ENCODE measurements at regions not wholly inside any gene's neighbourhood (a gene's known extent, or its start where the extent isn't known, plus 50 kb on each side); places are given as distances from the start of the nearest gene placed in this dataset.

GRCh38 chr10:89926736-89927135, 225.3 kb downstream of the KIF20B start:
- H3K4me3 Mint-ChIP-seq = no peak overlapping the region
- POLR2A ChIA-PET = no interaction called here
- H3K27me3 Mint-ChIP-seq = peaks cover 0 to 12% (median 0%) of the 10 kb centered on the region in 5 donors
- H3K27ac Mint-ChIP-seq = no peak overlapping the region
- no peaks in the 10 kb centered on the region for H3K36me3 Mint-ChIP-seq
- peaks cover 0 to 5% (median 0%) of the 10 kb centered on the region in 9 donors for H3K9me3 Mint-ChIP-seq
- H3K4me1 Mint-ChIP-seq = no peaks in the 10 kb centered on the region
- DNase-seq = no peak
- ATAC-seq = no peak

DNA sequence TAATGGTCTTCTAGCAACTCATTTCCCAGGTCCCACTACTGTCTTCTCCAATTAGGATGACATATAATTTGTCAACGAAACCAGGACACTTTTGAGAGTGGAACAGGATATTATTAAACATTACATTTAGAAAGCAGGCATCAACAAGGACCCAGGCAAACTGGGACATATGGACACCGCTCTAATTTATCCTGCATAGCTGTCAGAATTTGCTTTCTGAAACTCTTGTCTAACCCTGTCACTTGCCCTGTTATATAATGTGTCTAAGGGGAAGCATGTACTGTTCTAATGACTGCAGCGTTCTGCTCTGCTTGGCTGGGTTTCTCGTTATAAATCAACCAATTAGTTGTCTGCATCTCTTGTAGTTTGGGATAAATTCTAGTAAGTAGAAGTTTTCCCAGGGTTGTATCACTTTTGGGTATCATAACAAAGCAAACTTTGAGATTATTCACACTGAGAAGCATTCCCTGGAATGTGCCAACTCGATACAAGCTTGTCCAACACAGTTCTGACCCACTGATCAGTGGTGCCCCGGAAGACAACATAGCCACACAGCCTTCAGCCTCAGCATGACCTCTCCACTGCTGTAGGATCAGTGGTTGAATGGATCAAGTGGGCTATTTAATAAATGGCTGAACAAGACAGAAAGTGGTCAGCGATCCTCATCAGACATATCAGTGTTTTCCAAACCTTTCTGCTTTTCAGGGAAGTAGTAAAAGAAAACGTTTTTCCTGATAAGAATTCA, 228.1 kb downstream of the KIF20B start:
- Mint-ChIP-seq H3K36me3 (no peaks in the 10 kb centered on the region), H3K27me3 (peaks cover 0 to 18% (median 2%) of the 10 kb centered on the region in 5 donors), H3K27ac (no peak overlapping the region), H3K4me1 (no peaks in the 10 kb centered on the region), H3K4me3 (no peak overlapping the region), H3K9me3 (peaks cover 0 to 7% (median 0%) of the 10 kb centered on the region in 9 donors)
- DNase-seq (no peak), ATAC-seq (no peak)
- POLR2A ChIA-PET = no interaction called here

DNA sequence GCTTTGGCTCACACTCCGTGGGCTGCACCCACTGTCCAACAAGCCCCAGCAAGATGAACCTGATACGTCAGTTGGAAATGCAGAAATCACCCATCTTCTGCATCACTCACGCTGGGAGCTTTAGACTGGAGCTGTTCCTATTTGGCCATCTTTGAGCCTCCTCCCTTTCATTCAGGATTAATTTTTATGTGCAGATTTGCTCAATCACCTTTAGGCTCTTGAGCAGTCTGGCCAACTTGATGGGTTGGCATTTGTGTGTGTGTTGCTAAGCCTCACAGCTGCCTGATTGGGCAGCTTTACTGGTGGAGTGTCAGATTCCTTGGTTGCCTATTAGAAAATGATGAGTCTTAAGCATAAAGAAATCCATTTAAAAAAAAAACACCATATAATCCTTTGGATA, 236.1 kb downstream of the KIF20B start:
- peaks cover 0 to 5% (median 0%) of the 10 kb centered on the region in 3 donors for H3K36me3 Mint-ChIP-seq
- H3K4me3 Mint-ChIP-seq = no peak overlapping the region
- no peak for ATAC-seq
- H3K4me1 Mint-ChIP-seq = no peaks in the 10 kb centered on the region
- POLR2A ChIA-PET = no interaction called here
- no peak overlapping the region for H3K27ac Mint-ChIP-seq
- DNase-seq = no peak
- H3K9me3 Mint-ChIP-seq = peaks cover 0 to 20% (median 5%) of the 10 kb centered on the region in 9 donors
- peaks cover 6 to 20% (median 9%) of the 10 kb centered on the region in 5 donors for H3K27me3 Mint-ChIP-seq

- no peak overlapping the region for H3K27ac Mint-ChIP-seq
- H3K27me3 Mint-ChIP-seq = peaks cover 5 to 21% (median 9%) of the 10 kb centered on the region in 5 donors
- DNase-seq = no peak
- peaks cover 0 to 4% (median under 1%) of the 10 kb centered on the region in 4 donors for H3K4me1 Mint-ChIP-seq
- H3K4me3 Mint-ChIP-seq = no peak overlapping the region
- H3K9me3 Mint-ChIP-seq = peaks cover 0 to 13% (median 3%) of the 10 kb centered on the region in 9 donors
- POLR2A ChIA-PET = no interaction called here
- no peak for ATAC-seq
- peaks cover 0 to 5% (median 0%) of the 10 kb centered on the region in 3 donors for H3K36me3 Mint-ChIP-seq
Observed at GRCh38 chr10:89940076-89940475, 238.7 kb downstream of the KIF20B start.

DNA sequence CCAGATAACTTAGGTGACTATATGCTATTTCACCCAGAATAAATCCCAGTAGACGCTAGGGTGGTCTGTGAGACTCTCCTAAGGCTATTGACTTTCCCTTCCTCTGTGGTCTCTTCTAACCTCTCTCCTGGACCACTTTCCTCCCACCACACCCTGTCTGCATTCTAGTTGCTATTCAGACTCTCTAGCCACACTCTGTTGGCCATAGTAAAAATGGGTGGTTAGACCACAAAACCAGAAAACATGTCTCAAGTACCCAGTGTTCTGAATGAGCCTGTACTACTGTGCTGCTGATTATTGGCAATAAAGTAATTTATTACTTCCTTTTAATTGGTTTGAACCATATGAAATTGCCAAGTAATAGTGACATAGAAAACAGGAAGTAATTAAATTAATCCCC, 240.8 kb downstream of the KIF20B start:
- Mint-ChIP-seq H3K27me3 (peaks cover 0 to 11% (median 5%) of the 10 kb centered on the region in 5 donors), H3K27ac (no peak overlapping the region), H3K4me1 (peaks cover 2 to 12% (median 7%) of the 10 kb centered on the region in 4 donors), H3K9me3 (peaks cover 0 to under 1% (median 0%) of the 10 kb centered on the region in 9 donors), H3K4me3 (no peak overlapping the region), H3K36me3 (no peaks in the 10 kb centered on the region)
- ATAC-seq (no peak), DNase-seq (no peak)
- POLR2A ChIA-PET = no interaction called here

DNA sequence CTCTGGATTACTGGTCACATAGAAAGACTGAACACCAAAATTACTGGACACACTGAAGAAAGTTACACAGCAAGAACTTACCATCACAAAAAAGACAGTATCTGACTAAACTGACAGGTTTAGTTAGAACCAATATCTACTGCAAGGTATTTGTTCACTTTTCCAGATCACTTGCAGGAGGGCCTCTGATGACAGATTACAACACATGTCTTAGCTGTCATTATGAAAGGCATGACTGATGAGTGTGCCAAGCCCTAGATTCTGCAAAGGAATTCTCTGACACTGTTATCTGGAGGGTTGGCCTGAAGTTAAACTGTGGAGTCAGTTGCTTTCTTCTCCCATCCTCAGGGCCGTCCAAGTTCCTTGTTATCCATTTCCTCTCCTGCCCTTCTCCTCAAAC, 242.7 kb downstream of the KIF20B start:
- Mint-ChIP-seq H3K4me1 (peaks cover 2 to 12% (median 7%) of the 10 kb centered on the region in 4 donors), H3K27me3 (peaks cover 0 to 11% (median 4%) of the 10 kb centered on the region in 5 donors), H3K9me3 (peaks cover 0 to 18% (median 5%) of the 10 kb centered on the region in 9 donors), H3K27ac (no peak overlapping the region), H3K4me3 (no peak overlapping the region), H3K36me3 (peaks cover 0 to 7% (median 0%) of the 10 kb centered on the region in 3 donors)
- DNase-seq (no peak), ATAC-seq (no peak)
- POLR2A ChIA-PET = no interaction called here

DNA sequence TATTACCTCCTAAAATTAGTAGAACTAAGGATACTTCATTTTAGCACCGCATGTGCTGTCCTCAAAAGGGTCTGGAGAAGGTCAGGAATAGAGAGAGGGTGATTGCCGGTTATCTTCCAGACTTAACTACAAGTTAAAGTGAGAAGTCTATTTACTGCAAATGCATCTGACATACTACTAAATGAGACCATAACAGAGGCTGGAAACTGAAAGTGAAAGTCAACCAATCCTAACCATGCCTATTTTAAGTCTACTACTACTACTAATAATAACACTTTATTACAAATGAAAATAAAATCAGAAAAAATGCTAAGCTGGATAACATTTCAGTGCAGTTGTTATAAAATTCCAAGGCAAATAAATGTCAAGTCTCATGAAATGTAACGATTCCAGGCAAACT, 244.7 kb downstream of the KIF20B start:
- ATAC-seq (no peak), DNase-seq (no peak)
- POLR2A ChIA-PET = no interaction called here
- Mint-ChIP-seq H3K4me1 (peaks cover 2 to 12% (median 7%) of the 10 kb centered on the region in 4 donors), H3K4me3 (peak overlapping the region in 5 of 10 donors; percentile 15 to 24 (median 21)), H3K36me3 (peaks cover 0 to 7% (median 0%) of the 10 kb centered on the region in 3 donors), H3K27me3 (peaks cover 0 to 11% (median 2%) of the 10 kb centered on the region in 5 donors), H3K27ac (peak overlapping the region in 1 of 10 donors; percentile 56), H3K9me3 (peaks cover 0 to 18% (median 5%) of the 10 kb centered on the region in 9 donors)

GRCh38 chr10:89949496-89949895, 248.1 kb downstream of the KIF20B start:
- Mint-ChIP-seq H3K4me1 (peaks cover 0 to 12% (median 6%) of the 10 kb centered on the region in 4 donors), H3K27me3 (peaks cover 0 to 9% (median 3%) of the 10 kb centered on the region in 5 donors), H3K27ac (no peak overlapping the region), H3K9me3 (peaks cover 0 to 18% (median 5%) of the 10 kb centered on the region in 9 donors), H3K4me3 (no peak overlapping the region), H3K36me3 (peaks cover 0 to 7% (median 0%) of the 10 kb centered on the region in 3 donors)
- no peak for ATAC-seq
- no peak for DNase-seq
- POLR2A ChIA-PET = no interaction called here

GRCh38 chr10:89952325-89952724, 250.9 kb downstream of the KIF20B start:
- Mint-ChIP-seq H3K4me1 (no peaks in the 10 kb centered on the region), H3K4me3 (no peak overlapping the region), H3K27me3 (peaks cover 0 to 9% (median 3%) of the 10 kb centered on the region in 5 donors), H3K9me3 (peaks cover 0 to 16% (median 5%) of the 10 kb centered on the region in 9 donors), H3K36me3 (peaks cover 0 to 7% (median 0%) of the 10 kb centered on the region in 3 donors), H3K27ac (no peak overlapping the region)
- no peak for ATAC-seq
- no peak for DNase-seq
- POLR2A ChIA-PET = no interaction called here

- DNase-seq (no peak), ATAC-seq (no peak)
- H3K36me3 Mint-ChIP-seq = peaks cover 0 to 7% (median 0%) of the 10 kb centered on the region in 3 donors
- no peak overlapping the region for H3K27ac Mint-ChIP-seq
- peaks cover 0 to 12% (median 4%) of the 10 kb centered on the region in 9 donors for H3K9me3 Mint-ChIP-seq
- H3K4me3 Mint-ChIP-seq = no peak overlapping the region
- POLR2A ChIA-PET = no interaction called here
- no peaks in the 10 kb centered on the region for H3K4me1 Mint-ChIP-seq
- peaks cover 0 to 9% (median 3%) of the 10 kb centered on the region in 5 donors for H3K27me3 Mint-ChIP-seq
Observed at GRCh38 chr10:89952751-89953150, 251.4 kb downstream of the KIF20B start.

DNA sequence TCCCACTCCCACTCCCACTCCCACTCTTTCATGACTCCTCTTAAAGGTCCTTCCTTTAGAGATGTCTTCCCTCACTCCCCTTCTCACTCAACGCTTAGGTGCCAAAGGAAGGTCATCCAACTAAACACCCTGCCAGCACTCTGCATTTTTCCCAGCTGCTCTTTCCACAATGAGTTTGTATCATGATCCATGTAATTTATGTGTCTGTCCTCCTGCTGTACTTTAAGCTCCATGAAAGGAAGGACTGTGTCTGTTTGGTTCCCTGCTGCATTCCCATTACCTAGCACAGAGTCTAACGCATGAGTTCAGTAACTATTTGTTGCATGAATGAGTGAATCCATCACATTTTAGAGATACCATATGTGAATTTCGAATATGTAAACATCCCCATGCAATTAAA, 252.7 kb downstream of the KIF20B start:
- H3K27me3 Mint-ChIP-seq = peaks cover 0 to 9% (median 3%) of the 10 kb centered on the region in 5 donors

GRCh38 chr10:89954787-89955566, 253.6 kb downstream of the KIF20B start:
- H3K27ac Mint-ChIP-seq = no peak overlapping the region
- H3K36me3 Mint-ChIP-seq = no peaks in the 10 kb centered on the region
- POLR2A ChIA-PET = no interaction called here
- H3K4me3 Mint-ChIP-seq = no peak overlapping the region
- no peaks in the 10 kb centered on the region for H3K4me1 Mint-ChIP-seq
- ATAC-seq (no peak), DNase-seq (no peak)
- peaks cover 0 to 9% (median 4%) of the 10 kb centered on the region in 5 donors for H3K27me3 Mint-ChIP-seq
- no peaks in the 10 kb centered on the region for H3K9me3 Mint-ChIP-seq

More for the DNA sequence above, 252.7 kb downstream of the KIF20B start:
- Mint-ChIP-seq H3K9me3 (no peaks in the 10 kb centered on the region), H3K36me3 (no peaks in the 10 kb centered on the region), H3K4me3 (no peak overlapping the region), H3K4me1 (no peaks in the 10 kb centered on the region), H3K27ac (no peak overlapping the region)
- POLR2A ChIA-PET = no interaction called here
- no peak for ATAC-seq
- no peak for DNase-seq
